ENCODE measurements at regions not wholly inside any gene's neighbourhood (a gene's known extent, or its start where the extent isn't known, plus 50 kb on each side); places are given as distances from the start of the nearest gene placed in this dataset.

DNA sequence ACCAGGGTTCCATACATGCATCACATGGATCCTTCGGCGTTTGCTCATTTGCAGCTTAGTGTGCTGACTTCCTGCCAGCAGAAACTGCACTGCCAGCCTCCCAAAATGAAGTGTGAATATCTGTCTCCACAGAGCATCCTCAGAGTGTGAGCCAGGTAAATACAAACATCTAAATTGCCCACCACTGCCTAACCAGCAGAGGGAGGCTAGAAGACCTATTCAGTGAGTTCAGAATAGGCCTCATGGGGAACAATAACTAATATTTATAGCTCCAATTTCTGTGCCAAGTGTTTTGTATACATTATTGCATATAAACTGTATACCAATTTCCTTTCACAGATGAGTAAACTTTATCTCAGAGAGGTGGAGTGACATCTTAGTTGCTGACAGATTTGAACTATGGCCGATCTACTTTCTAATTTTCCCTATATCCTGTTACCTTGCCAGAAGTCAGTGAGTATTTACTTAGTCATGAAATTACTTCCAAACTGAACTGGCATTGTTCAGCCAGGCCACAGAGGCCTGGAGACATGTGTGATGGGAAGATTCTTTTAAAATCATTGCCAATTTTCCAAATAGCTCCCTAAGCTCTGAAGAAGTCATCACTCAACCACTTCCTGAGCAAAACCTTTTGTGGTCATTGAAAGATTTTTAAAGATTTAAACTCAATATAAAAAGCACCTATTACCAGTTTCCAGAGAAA is 926.5 kb upstream of the GHITM start:
- TF ChIP-seq EZH2 (IDR thresholded peaks at IDR 0.05; ENCODE audit: low read depth): no peak
- TF ChIP-seq, protein P1, sequence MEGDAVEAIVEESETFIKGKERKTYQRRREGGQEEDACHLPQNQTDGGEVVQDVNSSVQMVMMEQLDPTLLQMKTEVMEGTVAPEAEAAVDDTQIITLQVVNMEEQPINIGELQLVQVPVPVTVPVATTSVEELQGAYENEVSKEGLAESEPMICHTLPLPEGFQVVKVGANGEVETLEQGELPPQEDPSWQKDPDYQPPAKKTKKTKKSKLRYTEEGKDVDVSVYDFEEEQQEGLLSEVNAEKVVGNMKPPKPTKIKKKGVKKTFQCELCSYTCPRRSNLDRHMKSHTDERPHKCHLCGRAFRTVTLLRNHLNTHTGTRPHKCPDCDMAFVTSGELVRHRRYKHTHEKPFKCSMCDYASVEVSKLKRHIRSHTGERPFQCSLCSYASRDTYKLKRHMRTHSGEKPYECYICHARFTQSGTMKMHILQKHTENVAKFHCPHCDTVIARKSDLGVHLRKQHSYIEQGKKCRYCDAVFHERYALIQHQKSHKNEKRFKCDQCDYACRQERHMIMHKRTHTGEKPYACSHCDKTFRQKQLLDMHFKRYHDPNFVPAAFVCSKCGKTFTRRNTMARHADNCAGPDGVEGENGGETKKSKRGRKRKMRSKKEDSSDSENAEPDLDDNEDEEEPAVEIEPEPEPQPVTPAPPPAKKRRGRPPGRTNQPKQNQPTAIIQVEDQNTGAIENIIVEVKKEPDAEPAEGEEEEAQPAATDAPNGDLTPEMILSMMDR (conservative IDR thresholded peaks at IDR 0.05): no peak
- Histone ChIP-seq H3K9me3 (ENCODE audit: insufficient read depth, low read depth) (no peaks in the 10 kb centered on the region), H3K9me2 (ENCODE audit: insufficient read depth) (no peaks in the 10 kb centered on the region), H3F3A (ENCODE audit: insufficient read depth, low read depth) (no peaks in the 10 kb centered on the region), H2AFZ (no peak overlapping the region), H3K4me3 (no peak overlapping the region), H3K27me3 (ENCODE audit: insufficient read depth, low read depth) (no peaks in the 10 kb centered on the region), H3K36me3 (ENCODE audit: low read depth) (no peaks in the 10 kb centered on the region), H4K20me1 (ENCODE audit: insufficient read depth) (no peaks in the 10 kb centered on the region), H3K79me2 (ENCODE audit: low read depth) (no peaks in the 10 kb centered on the region), H3K4me1 (replicated peaks; ENCODE audit: insufficient read depth) (no peaks in the 10 kb centered on the region), H3K27ac (no peak overlapping the region), H3K4me2 (no peak overlapping the region)
- DNase-seq: no peak
- no TSS peak for BruUV-seq (replicated peaks)
- intact Hi-C loops (cut with micrococcal nuclease; ENCODE audit: unreplicated experiment): no loop called here
- POLR2A ChIA-PET (ENCODE audit: unreplicated experiment): no interaction called here
- CTCF ChIA-PET: no interaction called here

DNA sequence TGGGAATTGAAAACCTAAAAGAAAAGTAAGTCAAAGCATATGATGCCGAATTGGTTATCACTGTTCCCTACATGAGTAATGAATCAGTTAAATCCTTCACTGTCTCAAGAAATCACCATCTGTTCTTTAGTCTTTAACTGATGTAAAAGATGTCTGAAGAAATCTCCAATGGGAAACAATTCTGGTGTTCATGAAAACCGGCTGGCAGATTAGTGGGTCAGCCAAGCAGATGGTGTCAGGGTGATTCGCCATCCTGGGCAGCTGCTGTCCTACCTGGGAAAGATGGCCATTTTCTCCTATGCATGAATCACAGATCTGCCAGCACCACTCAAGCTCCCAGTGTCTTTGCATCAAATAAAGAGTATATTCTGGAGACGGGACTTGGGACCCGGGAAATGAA is 925.2 kb upstream of the GHITM start:
- no TSS peak for BruUV-seq (replicated peaks)
- no peaks in the 10 kb centered on the region for H3K9me3 ChIP-seq (ENCODE audit: insufficient read depth, low read depth)
- intact Hi-C loops (cut with micrococcal nuclease; ENCODE audit: unreplicated experiment): no loop called here
- no peaks in the 10 kb centered on the region for H3F3A ChIP-seq (ENCODE audit: insufficient read depth, low read depth)
- no peaks in the 10 kb centered on the region for H3K36me3 ChIP-seq (ENCODE audit: low read depth)
- TF ChIP-seq EZH2 (IDR thresholded peaks at IDR 0.05; ENCODE audit: low read depth): no peak
- TF ChIP-seq, protein P1 (conservative IDR thresholded peaks at IDR 0.05): no peak
- no peak overlapping the region for H3K4me3 ChIP-seq
- no peak overlapping the region for H3K4me2 ChIP-seq
- no peak overlapping the region for H3K27ac ChIP-seq
- no peaks in the 10 kb centered on the region for H3K27me3 ChIP-seq (ENCODE audit: insufficient read depth, low read depth)
- no peak for DNase-seq
- ChIA-PET POLR2A (ENCODE audit: unreplicated experiment) (no interaction called here), CTCF (no interaction called here)
- no peaks in the 10 kb centered on the region for H3K4me1 ChIP-seq (replicated peaks; ENCODE audit: insufficient read depth)
- no peaks in the 10 kb centered on the region for H3K79me2 ChIP-seq (ENCODE audit: low read depth)
- no peaks in the 10 kb centered on the region for H4K20me1 ChIP-seq (ENCODE audit: insufficient read depth)
- H2AFZ ChIP-seq: no peak overlapping the region
- H3K9me2 ChIP-seq (ENCODE audit: insufficient read depth): no peaks in the 10 kb centered on the region

DNA sequence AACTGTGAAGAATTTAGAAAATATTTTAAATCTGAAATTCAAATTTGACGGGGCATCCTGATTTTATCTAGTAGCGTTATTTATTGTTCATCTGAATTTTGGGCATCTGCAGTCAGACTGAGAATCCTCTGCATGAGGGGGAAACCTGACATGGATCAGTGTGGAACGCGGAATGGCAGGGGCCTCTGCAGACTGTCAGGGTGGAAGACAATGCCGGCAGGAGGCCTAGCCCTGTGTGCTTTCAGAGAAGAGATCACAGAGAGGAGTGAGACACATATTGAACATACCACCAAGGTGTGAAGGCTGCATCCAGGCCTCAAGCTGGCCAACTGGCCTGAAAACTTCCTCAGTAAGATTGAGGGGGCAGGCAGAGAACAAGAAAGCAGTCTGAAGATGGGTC is 921.1 kb upstream of the GHITM start:
- intact Hi-C loops (cut with micrococcal nuclease; ENCODE audit: unreplicated experiment): no loop called here
- TF ChIP-seq EZH2 (IDR thresholded peaks at IDR 0.05; ENCODE audit: low read depth): no peak
- TF ChIP-seq, protein P1 (conservative IDR thresholded peaks at IDR 0.05): no peak
- Histone ChIP-seq H4K20me1 (ENCODE audit: insufficient read depth) (no peaks in the 10 kb centered on the region), H3F3A (ENCODE audit: insufficient read depth, low read depth) (no peaks in the 10 kb centered on the region), H3K36me3 (ENCODE audit: low read depth) (no peaks in the 10 kb centered on the region), H3K27me3 (ENCODE audit: insufficient read depth, low read depth) (no peaks in the 10 kb centered on the region; the same call in 1 of the 2 replicates), H3K9me3 (ENCODE audit: insufficient read depth, low read depth) (no peaks in the 10 kb centered on the region), H3K4me3 (no peak overlapping the region), H3K4me1 (replicated peaks; ENCODE audit: insufficient read depth) (no peaks in the 10 kb centered on the region), H2AFZ (no peak overlapping the region), H3K9me2 (ENCODE audit: insufficient read depth) (no peaks in the 10 kb centered on the region), H3K4me2 (no peak overlapping the region), H3K27ac (no peak overlapping the region), H3K79me2 (ENCODE audit: low read depth) (no peaks in the 10 kb centered on the region)
- ChIA-PET POLR2A (ENCODE audit: unreplicated experiment) (no interaction called here), CTCF (no interaction called here)
- no TSS peak for BruUV-seq (replicated peaks)
- no peak for DNase-seq
